Smooth muscle cell (in vitro differentiated cells): ENCODE measurements at regions not wholly inside any gene's neighbourhood (a gene's known extent, or its start where the extent isn't known, plus 50 kb on each side); places are given as distances from the start of the nearest gene placed in this dataset.

Source experiments
- DNase-seq: peaks from one replicate; lab custom pipeline; 2025; ENCODE audit not compliant: unreplicated experiment; lab: John Stamatoyannopoulos, UW
- H2AFZ ChIP-seq: fragments of 200-600 bp; sonication (generic); 2 replicates; pipeline ENCODE4 v1.6.0; 2016; ENCODE audit warnings: antibody characterized with exemption, low read depth, mild to moderate bottlenecking
- H3F3A ChIP-seq: fragments of 200-600 bp; sonication (generic); 2 replicates; pipeline ENCODE4 v1.6.0; 2017; ENCODE audit warnings: antibody characterized with exemption, low read depth
- H3K27ac ChIP-seq: fragments of 200-600 bp; sonication (generic); 2 replicates; pipeline ENCODE4 v1.5.1; 2016; ENCODE audit warnings: low read depth, mild to moderate bottlenecking
- H3K27me3 ChIP-seq: fragments of 200-600 bp; sonication (generic); 2 replicates; pipeline ENCODE4 v1.6.1; 2016; ENCODE audit warnings: low read depth, mild to moderate bottlenecking
- H3K36me3 ChIP-seq: fragments of 200-600 bp; sonication (generic); 2 replicates; pipeline ENCODE4 v1.5.1; 2016; ENCODE audit warnings: low read depth
- H3K4me1 ChIP-seq: fragments of 200-600 bp; sonication (generic); 2 replicates; pipeline ENCODE4 v1.5.1; 2016; ENCODE audit warnings: low read depth
- H3K4me2 ChIP-seq: fragments of 200-600 bp; sonication (generic); 2 replicates; pipeline ENCODE4 v1.6.0; 2016; ENCODE audit warnings: mild to moderate bottlenecking
- H3K4me3 ChIP-seq: fragments of 200-600 bp; sonication (generic); 2 replicates; pipeline ENCODE4 v1.5.1; 2016; ENCODE audit warnings: mild to moderate bottlenecking
- H3K79me2 ChIP-seq: fragments of 200-600 bp; sonication (generic); 2 replicates; pipeline ENCODE4 v1.6.0; 2016; ENCODE audit warnings: low read depth, mild to moderate bottlenecking
- H3K9ac ChIP-seq: fragments of 200-600 bp; sonication (generic); 2 replicates; pipeline ENCODE4 v1.6.0; 2016; ENCODE audit warnings: low read depth
- H3K9me3 ChIP-seq: fragments of 200-600 bp; sonication (generic); replicated peaks from 2 replicates; pipeline ENCODE4 v1.5.1; 2016; ENCODE audit warnings: low read depth
- H4K20me1 ChIP-seq: fragments of 200-600 bp; sonication (generic); 2 replicates; pipeline ENCODE4 v1.6.0; 2016; ENCODE audit warnings: low read depth
- WGBS: methylation state at CpG from one replicate; pipeline ENCODE4 v1.1.7; 2016; ENCODE audit warnings: low lambda C conversion rate; 5-methylcytosine and 5-hydroxymethylcytosine counted together
- TF ChIP-seq, protein P1 (sequence below): fragments of 200-600 bp; sonication (generic); IDR thresholded peaks from 2 replicates; pipeline ENCODE4 v1.5.1; 2017; ENCODE audit warnings: borderline replicate concordance, mild to moderate bottlenecking, antibody characterized with exemption; ENCODE audit not compliant: insufficient read depth, poor library complexity, severe bottlenecking

DNA sequence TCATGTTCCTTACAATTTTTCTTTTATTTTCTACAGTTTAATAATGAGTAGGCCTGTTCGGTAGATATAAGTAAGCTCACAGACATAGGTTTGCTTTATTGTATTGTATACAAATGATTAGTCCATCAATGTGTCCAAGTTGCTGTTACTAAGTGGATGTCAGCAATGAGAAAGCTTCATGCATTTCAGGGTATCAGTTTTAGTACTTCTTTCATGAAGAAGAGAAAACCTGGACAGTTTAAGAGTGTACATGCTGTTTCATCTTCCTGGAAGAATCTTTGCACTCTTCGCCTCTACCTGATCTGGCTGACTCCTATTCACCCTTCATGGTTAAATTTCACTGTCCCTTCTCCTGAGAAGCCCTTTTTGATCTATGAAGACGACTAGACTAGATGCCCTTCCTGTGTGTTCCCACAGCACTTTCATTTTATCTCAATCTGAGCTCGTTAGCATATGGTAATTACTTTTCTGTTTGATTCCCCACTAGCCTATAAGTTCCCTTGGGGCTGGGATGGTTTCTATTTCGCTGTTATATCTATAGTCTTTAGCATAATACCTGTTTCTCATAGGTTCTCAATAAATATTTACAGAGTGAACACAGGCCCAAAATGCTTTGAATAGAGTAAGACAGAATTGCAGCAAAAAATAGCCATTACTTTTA lies 70.7 kb downstream of the CETN3 start:
- 74% methylated on average over 5 of the region's 5 CpGs for WGBS
- no peak overlapping the region for H3K9ac ChIP-seq
- no peaks in the 10 kb centered on the region for H3K9me3 ChIP-seq
- TF ChIP-seq, protein P1, sequence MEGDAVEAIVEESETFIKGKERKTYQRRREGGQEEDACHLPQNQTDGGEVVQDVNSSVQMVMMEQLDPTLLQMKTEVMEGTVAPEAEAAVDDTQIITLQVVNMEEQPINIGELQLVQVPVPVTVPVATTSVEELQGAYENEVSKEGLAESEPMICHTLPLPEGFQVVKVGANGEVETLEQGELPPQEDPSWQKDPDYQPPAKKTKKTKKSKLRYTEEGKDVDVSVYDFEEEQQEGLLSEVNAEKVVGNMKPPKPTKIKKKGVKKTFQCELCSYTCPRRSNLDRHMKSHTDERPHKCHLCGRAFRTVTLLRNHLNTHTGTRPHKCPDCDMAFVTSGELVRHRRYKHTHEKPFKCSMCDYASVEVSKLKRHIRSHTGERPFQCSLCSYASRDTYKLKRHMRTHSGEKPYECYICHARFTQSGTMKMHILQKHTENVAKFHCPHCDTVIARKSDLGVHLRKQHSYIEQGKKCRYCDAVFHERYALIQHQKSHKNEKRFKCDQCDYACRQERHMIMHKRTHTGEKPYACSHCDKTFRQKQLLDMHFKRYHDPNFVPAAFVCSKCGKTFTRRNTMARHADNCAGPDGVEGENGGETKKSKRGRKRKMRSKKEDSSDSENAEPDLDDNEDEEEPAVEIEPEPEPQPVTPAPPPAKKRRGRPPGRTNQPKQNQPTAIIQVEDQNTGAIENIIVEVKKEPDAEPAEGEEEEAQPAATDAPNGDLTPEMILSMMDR = no peak
- no peaks in the 10 kb centered on the region for H3K27me3 ChIP-seq
- no peaks in the 10 kb centered on the region for H3K79me2 ChIP-seq
- no peak overlapping the region for H2AFZ ChIP-seq
- H3K27ac ChIP-seq = no peak overlapping the region
- no peaks in the 10 kb centered on the region for H3K4me1 ChIP-seq
- H4K20me1 ChIP-seq = no peaks in the 10 kb centered on the region
- H3K4me3 ChIP-seq = no peak overlapping the region
- no peaks in the 10 kb centered on the region for H3K36me3 ChIP-seq
- DNase-seq = no peak
- no peaks in the 10 kb centered on the region for H3F3A ChIP-seq
- no peak overlapping the region for H3K4me2 ChIP-seq

DNA sequence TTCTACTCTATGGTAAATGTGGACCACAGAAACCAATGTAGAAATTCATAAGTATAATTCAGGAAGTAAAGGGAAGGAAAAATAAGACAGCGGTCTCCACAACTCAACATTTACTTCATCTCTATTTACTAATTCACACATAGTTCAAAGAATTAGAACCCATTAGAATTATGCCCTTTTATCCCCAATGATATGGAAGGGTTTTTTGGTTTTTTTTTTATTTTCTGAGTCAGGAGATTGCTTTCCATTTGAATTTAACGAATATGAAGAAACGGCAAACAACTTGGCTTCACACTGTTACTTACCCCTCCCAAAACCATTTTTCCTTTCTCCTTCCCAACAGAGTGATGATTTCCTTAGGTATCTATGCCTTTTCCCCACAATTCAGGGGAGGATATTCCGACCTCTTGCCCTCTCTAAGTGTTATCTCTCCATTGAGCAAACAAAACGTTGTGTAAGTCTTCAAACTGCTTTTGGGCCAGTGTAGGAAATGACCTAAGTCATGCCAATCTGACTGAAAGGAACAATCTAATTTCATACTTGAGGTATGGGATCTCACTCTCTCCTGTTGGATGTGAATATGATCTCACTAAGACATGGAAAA lies 72.0 kb downstream of the CETN3 start:
- no peaks in the 10 kb centered on the region for H3K36me3 ChIP-seq
- H3K4me2 ChIP-seq = no peak overlapping the region
- TF ChIP-seq, protein P1 = no peak
- H3K27ac ChIP-seq = no peak overlapping the region
- no peaks in the 10 kb centered on the region for H3K9me3 ChIP-seq
- H3K79me2 ChIP-seq = no peaks in the 10 kb centered on the region
- no peaks in the 10 kb centered on the region for H3K27me3 ChIP-seq
- no peak for DNase-seq
- no peak overlapping the region for H3K4me3 ChIP-seq
- WGBS = 74% methylated on average over 5 of the region's 5 CpGs
- H4K20me1 ChIP-seq = no peaks in the 10 kb centered on the region
- no peaks in the 10 kb centered on the region for H3K4me1 ChIP-seq
- no peak overlapping the region for H2AFZ ChIP-seq
- H3K9ac ChIP-seq = no peak overlapping the region
- no peaks in the 10 kb centered on the region for H3F3A ChIP-seq

DNA sequence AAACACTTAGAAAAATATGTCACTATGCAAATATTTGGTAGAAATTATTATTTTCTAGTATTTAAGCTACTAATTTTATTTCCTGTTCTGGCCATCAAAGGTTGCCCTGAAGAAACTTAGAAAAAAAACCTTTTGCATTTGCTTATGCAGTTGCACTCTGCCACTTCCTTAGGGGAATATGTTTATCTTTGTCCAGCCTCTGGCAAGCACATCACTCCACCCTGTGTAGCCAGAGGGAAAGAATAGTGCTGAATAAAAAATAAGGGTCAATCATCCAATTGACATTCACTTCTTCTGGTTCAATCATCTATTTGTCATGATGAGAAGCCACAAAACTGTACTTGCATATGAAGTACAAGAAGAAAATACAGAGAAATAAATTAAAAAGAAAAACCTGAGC lies 72.8 kb downstream of the CETN3 start:
- H3K79me2 ChIP-seq = no peaks in the 10 kb centered on the region
- H3K36me3 ChIP-seq = no peaks in the 10 kb centered on the region
- TF ChIP-seq, protein P1 = no peak
- no peak overlapping the region for H3K4me3 ChIP-seq
- H3F3A ChIP-seq = no peaks in the 10 kb centered on the region
- no peaks in the 10 kb centered on the region for H3K4me1 ChIP-seq
- H3K27ac ChIP-seq = no peak overlapping the region
- H3K9me3 ChIP-seq = no peaks in the 10 kb centered on the region
- H3K4me2 ChIP-seq = no peak overlapping the region
- H3K27me3 ChIP-seq = no peaks in the 10 kb centered on the region
- no peak overlapping the region for H2AFZ ChIP-seq
- no peaks in the 10 kb centered on the region for H4K20me1 ChIP-seq
- H3K9ac ChIP-seq = no peak overlapping the region
- no peak for DNase-seq

DNA sequence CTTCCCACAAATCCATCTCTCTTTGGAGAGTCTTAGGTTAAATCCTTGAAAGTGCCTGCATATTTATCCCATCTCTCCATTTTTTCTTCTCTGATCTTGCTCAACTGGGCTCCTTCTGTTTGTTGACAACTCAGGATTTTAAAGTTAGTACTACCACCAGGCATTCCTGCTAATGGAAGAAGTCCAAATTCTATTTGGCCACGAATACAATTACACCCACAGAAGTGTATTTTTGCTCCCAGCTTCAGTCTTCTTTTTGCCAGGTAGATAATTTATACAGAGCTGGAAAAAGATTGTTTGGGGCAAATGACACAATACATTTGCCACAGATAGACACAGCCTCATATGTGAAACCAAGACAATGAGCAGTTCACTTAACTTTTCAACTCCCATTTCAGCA lies 74.8 kb downstream of the CETN3 start:
- no peaks in the 10 kb centered on the region for H3K4me1 ChIP-seq
- H3K4me2 ChIP-seq = no peak overlapping the region
- H3K27ac ChIP-seq = no peak overlapping the region
- H3K9ac ChIP-seq = no peak overlapping the region
- no peaks in the 10 kb centered on the region for H3F3A ChIP-seq
- no peaks in the 10 kb centered on the region for H3K27me3 ChIP-seq
- no peak for DNase-seq
- no peaks in the 10 kb centered on the region for H3K79me2 ChIP-seq
- no peak overlapping the region for H3K4me3 ChIP-seq
- H3K9me3 ChIP-seq = no peaks in the 10 kb centered on the region
- H3K36me3 ChIP-seq = no peaks in the 10 kb centered on the region
- no peaks in the 10 kb centered on the region for H4K20me1 ChIP-seq
- 82% methylated on average over 1 of the region's 1 CpG for WGBS
- no peak overlapping the region for H2AFZ ChIP-seq
- TF ChIP-seq, protein P1 = no peak
